GM18505 (cell line): ENCODE measurements at regions not wholly inside any gene's neighbourhood (a gene's known extent, or its start where the extent isn't known, plus 50 kb on each side); places are given as distances from the start of the nearest gene placed in this dataset.

Experiments used
- ATAC-seq: cut with Tn5 transposase; IDR thresholded peaks from one replicate; pipeline ENCODE4 v1.9.1; 2021; ENCODE audit not compliant: unreplicated experiment
- POLR2A ChIP-seq: IDR thresholded peaks from 4 replicates; pipeline ENCODE4 v1.6.1; 2011; ENCODE audit warnings: borderline replicate concordance; ENCODE audit not compliant: insufficient read depth, insufficient read length; ENCODE audit errors: extremely low read depth

- TF ChIP-seq POLR2A = no peak
- ATAC-seq = no peak
Measured at GRCh38 chr13:22369090-22369489, 698.2 kb downstream of the FGF9 start.

GRCh38 chr13:22369840-22370239, 699.0 kb downstream of the FGF9 start:
- no peak for ATAC-seq
- no peak for TF ChIP-seq POLR2A

- no peak for TF ChIP-seq POLR2A
- ATAC-seq = no peak
Measured at GRCh38 chr13:22372261-22372660, 701.4 kb downstream of the FGF9 start.

GRCh38 chr13:22375151-22375550, 704.3 kb downstream of the FGF9 start:
- ATAC-seq = no peak
- no peak for TF ChIP-seq POLR2A

GRCh38 chr13:22387899-22388298, 717.0 kb downstream of the FGF9 start:
- no peak for TF ChIP-seq POLR2A
- no peak for ATAC-seq

DNA sequence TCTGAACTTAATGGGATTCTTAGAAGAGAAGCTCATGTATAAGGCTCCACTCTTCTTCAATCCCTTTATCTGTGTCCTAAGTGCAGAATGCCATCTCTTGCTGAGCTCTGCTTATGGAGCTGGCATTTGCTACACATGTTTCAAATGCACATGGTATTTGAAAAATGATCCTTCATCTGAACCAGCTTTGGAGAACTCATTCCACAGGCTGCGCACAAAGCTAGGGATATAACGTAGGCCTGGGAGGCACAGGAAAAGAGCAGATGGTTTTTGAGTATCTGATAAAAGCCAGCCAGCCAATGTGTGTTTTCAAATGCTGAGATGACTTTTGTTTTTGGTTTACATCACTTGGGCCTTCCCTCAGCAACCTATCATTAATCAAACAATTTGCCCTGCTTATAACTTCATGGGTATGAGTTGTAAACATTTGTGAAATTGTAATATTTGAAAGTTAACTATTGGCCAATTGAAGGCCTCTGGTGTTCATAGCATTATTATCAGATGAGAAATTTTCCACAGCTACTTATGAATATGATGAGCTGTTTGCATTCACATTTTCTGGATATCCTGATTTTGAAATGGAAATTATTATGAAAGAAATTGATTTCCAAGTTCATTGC, 729.0 kb downstream of the FGF9 start:
- TF ChIP-seq POLR2A = no peak
- no peak for ATAC-seq

GRCh38 chr13:22402682-22403081, 731.8 kb downstream of the FGF9 start:
- no peak for ATAC-seq
- no peak for TF ChIP-seq POLR2A

GRCh38 chr13:22403144-22403543, 732.3 kb downstream of the FGF9 start:
- TF ChIP-seq POLR2A = no peak
- ATAC-seq = no peak

- TF ChIP-seq POLR2A = no peak
- ATAC-seq = no peak
Measured at GRCh38 chr13:22405891-22406290, 735.0 kb downstream of the FGF9 start.

DNA sequence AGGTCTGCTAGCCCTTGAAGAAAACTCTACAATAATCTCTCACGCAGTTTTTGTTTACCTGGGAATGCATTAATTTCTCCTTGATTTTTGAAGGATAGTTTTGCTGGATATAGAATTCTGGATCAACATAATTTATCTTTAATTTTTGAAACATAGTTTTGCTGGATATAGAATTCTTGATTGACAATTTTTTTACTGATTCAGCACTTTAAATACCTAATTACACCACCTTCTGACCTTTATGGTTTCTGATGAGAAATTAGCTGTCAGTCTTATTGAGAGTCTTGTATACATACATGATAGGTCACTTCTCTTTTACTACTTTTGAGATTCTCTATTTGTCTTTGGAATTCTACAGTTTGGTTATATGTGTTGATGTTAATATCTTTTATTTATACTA, 741.6 kb downstream of the FGF9 start:
- ATAC-seq = no peak
- TF ChIP-seq POLR2A = no peak

DNA sequence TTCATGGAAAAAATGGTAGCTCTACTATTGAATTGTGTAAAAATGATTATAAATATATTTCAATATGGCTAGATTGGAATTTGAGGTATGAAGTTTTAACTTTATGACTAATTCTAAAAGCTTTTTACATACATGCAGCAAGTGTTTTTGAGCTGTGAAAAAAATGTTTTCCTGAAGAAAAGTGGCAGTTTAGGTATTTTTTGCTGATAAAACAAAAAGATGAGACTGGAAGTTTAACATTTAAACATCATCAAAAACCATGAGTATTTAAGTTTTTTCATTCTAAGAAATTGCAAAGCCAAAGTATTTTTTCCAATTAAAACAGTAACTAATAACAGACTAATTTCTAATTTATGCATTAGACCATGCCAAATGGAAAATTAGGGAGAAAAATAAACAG, 751.1 kb downstream of the FGF9 start:
- no peak for TF ChIP-seq POLR2A
- ATAC-seq = no peak

GRCh38 chr13:22422712-22423111, 751.8 kb downstream of the FGF9 start:
- TF ChIP-seq POLR2A = no peak
- no peak for ATAC-seq

- no peak for ATAC-seq
- TF ChIP-seq POLR2A = no peak
Measured at GRCh38 chr13:22423261-22423660, 752.4 kb downstream of the FGF9 start.

GRCh38 chr13:22425087-22425486, 754.2 kb downstream of the FGF9 start:
- ATAC-seq = no peak
- TF ChIP-seq POLR2A = no peak

DNA sequence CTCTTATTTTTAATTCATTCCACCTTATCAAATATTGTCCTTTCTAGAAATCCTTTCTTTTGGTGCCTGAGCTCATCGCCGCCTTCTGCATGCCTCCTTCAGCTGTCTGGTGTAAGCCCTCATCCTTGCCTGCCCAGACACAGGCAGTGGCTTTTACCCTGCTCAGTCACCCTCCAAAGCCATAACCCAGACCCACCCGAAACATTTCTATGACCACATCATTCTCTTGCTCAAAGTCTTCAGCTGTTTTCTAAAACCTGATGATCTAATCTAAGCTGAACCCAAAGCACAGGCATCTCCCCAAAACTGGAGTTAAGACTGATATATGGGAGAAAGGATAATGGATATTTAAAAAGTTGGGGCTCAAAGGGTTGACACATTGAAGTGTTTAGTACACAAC, 753.7 kb upstream of the SGCG start:
- no peak for TF ChIP-seq POLR2A
- ATAC-seq = no peak

DNA sequence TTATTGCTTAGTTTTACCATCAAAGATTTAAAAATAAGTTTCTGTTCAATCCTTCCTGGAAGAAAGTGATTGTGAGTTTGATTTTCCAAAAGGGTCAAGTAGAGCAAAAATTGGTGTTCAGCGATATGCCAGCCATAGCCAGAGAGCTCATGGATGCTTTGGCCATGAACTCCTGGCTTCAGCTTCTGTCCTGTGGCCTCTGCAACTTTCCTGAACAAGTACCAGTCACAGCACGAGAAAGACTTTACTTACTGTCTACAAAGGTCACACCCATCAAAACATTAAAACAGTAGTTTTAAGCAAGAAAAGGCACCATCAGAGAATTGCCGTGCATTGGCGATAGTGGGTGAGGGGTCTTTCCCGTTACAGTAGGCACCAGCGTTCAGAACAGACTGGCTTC, 753.0 kb upstream of the SGCG start:
- no peak for TF ChIP-seq POLR2A
- no peak for ATAC-seq

GRCh38 chr13:22428188-22428828, 752.5 kb upstream of the SGCG start:
- TF ChIP-seq POLR2A = no peak
- ATAC-seq = no peak
